ENCODE measurements at regions not wholly inside any gene's neighbourhood (a gene's known extent, or its start where the extent isn't known, plus 50 kb on each side); places are given as distances from the start of the nearest gene placed in this dataset.
"Not testable (repeated sequence)": the region's sequence is repeated elsewhere in the genome, so short reads cannot be mapped to it uniquely, and the experiment has no call there.

GRCh38 chr14:28157887-28158791 lies 608.4 kb upstream of the FOXG1 start:
- in situ Hi-C loops (cut with MboI; ENCODE audit: low pct_ligation_motif_present in 1 of 4, low pct_unique_long_range_greater_than_20kb in 1 of 4, low sequenced_read_pairs in 3 of 4), result no loop called here
- WGBS, 2 donors (ENCODE audit: low coverage in 1 of 2), result 85% methylated on average over 26 of the region's 26 CpGs; no CpG with 5 or more reads in 1 of the 2 donors

GRCh38 chr14:28161040-28161439 lies 605.5 kb upstream of the FOXG1 start:
- TF ChIP-seq POLR2AphosphoS5 (IDR thresholded peaks at IDR 0.05) (no peak), EP300 (IDR thresholded peaks at IDR 0.05; ENCODE audit: low read depth) (no peak), CTCF (IDR thresholded peaks at IDR 0.05) (no peak), POLR2A (IDR thresholded peaks at IDR 0.05) (no peak)
- 79% methylated on average over 2 of the region's 2 CpGs for WGBS, 2 donors (ENCODE audit: low coverage in 1 of 2)
- no peak for DNase-seq
- Histone ChIP-seq H3K27ac (no peak overlapping the region), H3K9me3 (no peaks in the 10 kb centered on the region), H3K4me1 (no peaks in the 10 kb centered on the region), H3K4me3 (no peak overlapping the region), H3K36me3 (no peaks in the 10 kb centered on the region), H3K27me3 (no peaks in the 10 kb centered on the region)
- in situ Hi-C loops (cut with MboI; ENCODE audit: low pct_ligation_motif_present in 1 of 4, low pct_unique_long_range_greater_than_20kb in 1 of 4, low sequenced_read_pairs in 3 of 4) (no loop called here), intact Hi-C loops (cut with DNase I; ENCODE audit: low total_unique reads) (no loop called here)

More at GRCh38 chr14:28157887-28158791, 608.4 kb upstream of the FOXG1 start:
- H3K27ac ChIP-seq, result no peak overlapping the region
- intact Hi-C loops (cut with DNase I; ENCODE audit: low total_unique reads), result loop anchor here (10.0 kb wide), 1 partner anchor 1453 kb away; no protein-coding TSS in a partner anchor
- no peaks in the 10 kb centered on the region for H3K9me3 ChIP-seq
- H3K36me3 ChIP-seq, result no peaks in the 10 kb centered on the region
- TF ChIP-seq EP300 (IDR thresholded peaks at IDR 0.05; ENCODE audit: low read depth) (no peak), POLR2AphosphoS5 (IDR thresholded peaks at IDR 0.05) (no peak), POLR2A (IDR thresholded peaks at IDR 0.05) (no peak), CTCF (IDR thresholded peaks at IDR 0.05) (no peak)
- no peak overlapping the region for H3K4me3 ChIP-seq
- H3K27me3 ChIP-seq, result no peaks in the 10 kb centered on the region
- H3K4me1 ChIP-seq, result no peaks in the 10 kb centered on the region
- DNase-seq, result no peak

GRCh38 chr14:28163233-28163632 lies 603.4 kb upstream of the FOXG1 start:
- H3K9me3 ChIP-seq, result no peaks in the 10 kb centered on the region
- H3K4me3 ChIP-seq, result no peak overlapping the region
- H3K36me3 ChIP-seq, result no peaks in the 10 kb centered on the region
- no peaks in the 10 kb centered on the region for H3K27me3 ChIP-seq
- no peak overlapping the region for H3K27ac ChIP-seq
- H3K4me1 ChIP-seq, result no peaks in the 10 kb centered on the region
- intact Hi-C loops (cut with DNase I; ENCODE audit: low total_unique reads), result no loop called here
- in situ Hi-C loops (cut with MboI; ENCODE audit: low pct_ligation_motif_present in 1 of 4, low pct_unique_long_range_greater_than_20kb in 1 of 4, low sequenced_read_pairs in 3 of 4), result no loop called here
- 68 to 83% methylated on average over 2 of the region's 2 CpGs for WGBS, 2 donors (ENCODE audit: low coverage in 1 of 2)
- no peak for TF ChIP-seq POLR2AphosphoS5 (IDR thresholded peaks at IDR 0.05)
- TF ChIP-seq CTCF (IDR thresholded peaks at IDR 0.05), result no peak
- no peak for TF ChIP-seq EP300 (IDR thresholded peaks at IDR 0.05; ENCODE audit: low read depth)
- no peak for TF ChIP-seq POLR2A (IDR thresholded peaks at IDR 0.05)
- DNase-seq, result no peak

GRCh38 chr14:28163897-28164296 lies 602.7 kb upstream of the FOXG1 start:
- in situ Hi-C loops (cut with MboI; ENCODE audit: low pct_ligation_motif_present in 1 of 4, low pct_unique_long_range_greater_than_20kb in 1 of 4, low sequenced_read_pairs in 3 of 4) (no loop called here), intact Hi-C loops (cut with DNase I; ENCODE audit: low total_unique reads) (no loop called here)
- no peak for DNase-seq
- WGBS, 2 donors (ENCODE audit: low coverage in 1 of 2), result 70 to 71% methylated on average over 2 of the region's 2 CpGs
- Histone ChIP-seq H3K4me3 (no peak overlapping the region), H3K27ac (no peak overlapping the region), H3K4me1 (no peaks in the 10 kb centered on the region), H3K9me3 (no peaks in the 10 kb centered on the region), H3K36me3 (no peaks in the 10 kb centered on the region), H3K27me3 (no peaks in the 10 kb centered on the region)
- no peak for TF ChIP-seq EP300 (IDR thresholded peaks at IDR 0.05; ENCODE audit: low read depth)
- no peak for TF ChIP-seq POLR2A (IDR thresholded peaks at IDR 0.05)
- TF ChIP-seq POLR2AphosphoS5 (IDR thresholded peaks at IDR 0.05), result no peak
- TF ChIP-seq CTCF (IDR thresholded peaks at IDR 0.05), result no peak

- H3K27me3 ChIP-seq; DNase-seq; in situ Hi-C loops (cut with MboI; ENCODE audit: low pct_ligation_motif_present in 1 of 4, low pct_unique_long_range_greater_than_20kb in 1 of 4, low sequenced_read_pairs in 3 of 4); H3K9me3 ChIP-seq; intact Hi-C loops (cut with DNase I; ENCODE audit: low total_unique reads); H3K4me1 ChIP-seq; H3K36me3 ChIP-seq; H3K4me3 ChIP-seq; H3K27ac ChIP-seq: not testable (repeated sequence)
- 95 to 96% methylated on average over 6 to 29 of the region's 29 CpGs for WGBS, 2 donors (ENCODE audit: low coverage in 1 of 2)
Observed at GRCh38 chr14:28187902-28188830, 578.4 kb upstream of the FOXG1 start.
